Osteoblast (primary cell): ENCODE measurements at regions not wholly inside any gene's neighbourhood (a gene's known extent, or its start where the extent isn't known, plus 50 kb on each side); places are given as distances from the start of the nearest gene placed in this dataset.

Experiments
- DNase-seq: peaks from one replicate; pipeline ENCODE4 v3.0.0; 2011; ENCODE audit warnings: low spot score, mixed read lengths; ENCODE audit not compliant: insufficient read length; ENCODE audit errors: missing footprints
- H2AFZ ChIP-seq: 2 replicates; pipeline ENCODE4 v1.6.0; 2011; ENCODE audit warnings: mild to moderate bottlenecking, low read length
- H3K27ac ChIP-seq: 2 replicates; pipeline ENCODE4 v1.5.1; 2011; ENCODE audit warnings: mild to moderate bottlenecking, low read depth, low read length, moderate library complexity
- H3K27me3 ChIP-seq: 2 replicates; pipeline ENCODE4 v1.6.0; 2012; ENCODE audit warnings: mild to moderate bottlenecking, control low read depth, inconsistent platforms, low read length, moderate library complexity; ENCODE audit not compliant: insufficient read depth
- H3K36me3 ChIP-seq: 2 replicates; pipeline ENCODE4 v1.5.1; 2011; ENCODE audit warnings: mild to moderate bottlenecking, low read length, control low read depth, moderate library complexity; ENCODE audit not compliant: insufficient read depth
- H3K4me1 ChIP-seq: 2 replicates; pipeline ENCODE4 v1.5.1; 2011; ENCODE audit warnings: mild to moderate bottlenecking, low read length, control low read depth, moderate library complexity; ENCODE audit not compliant: insufficient read depth
- H3K4me2 ChIP-seq: 2 replicates; pipeline ENCODE4 v1.6.0; 2011; ENCODE audit warnings: mild to moderate bottlenecking, low read length; ENCODE audit not compliant: insufficient read depth
- H3K4me3 ChIP-seq: fragments of 200-600 bp; sonication (generic); 3 replicates; pipeline ENCODE4 v1.5.1; 2012; ENCODE audit warnings: mild to moderate bottlenecking, low read length, inconsistent platforms; ENCODE audit not compliant: insufficient read depth
- H3K79me2 ChIP-seq: 2 replicates; pipeline ENCODE4 v1.6.0; 2012; ENCODE audit warnings: mild to moderate bottlenecking, low read length, control low read depth, inconsistent platforms; ENCODE audit not compliant: insufficient read depth
- H3K9me3 ChIP-seq: 2 replicates; pipeline ENCODE4 v1.5.1; 2011; ENCODE audit warnings: low read depth, low read length, control low read depth
- H4K20me1 ChIP-seq: 2 replicates; pipeline ENCODE4 v1.6.0; 2012; ENCODE audit warnings: mild to moderate bottlenecking, low read length, control low read depth; ENCODE audit not compliant: insufficient read depth
- CTCF ChIP-seq: IDR thresholded peaks from 2 replicates; pipeline ENCODE4 v1.5.1; 2011; ENCODE audit warnings: mild to moderate bottlenecking, low read depth, low read length, moderate library complexity; ENCODE audit errors: extremely low read depth

- no peaks in the 10 kb centered on the region for H3K36me3 ChIP-seq
- DNase-seq: no peak
- H4K20me1 ChIP-seq: no peaks in the 10 kb centered on the region
These were observed 104.3 kb upstream of the TMCC3 start for GRCh38 chr12:94754653-94755052.

GRCh38 chr12:94753036-94753679, 102.8 kb upstream of the TMCC3 start:
- Histone ChIP-seq H3K27ac (no peak overlapping the region), H3K9me3 (no peaks in the 10 kb centered on the region), H3K36me3 (no peaks in the 10 kb centered on the region), H2AFZ (no peak overlapping the region), H4K20me1 (no peaks in the 10 kb centered on the region), H3K79me2 (no peaks in the 10 kb centered on the region), H3K27me3 (peaks cover 56% of the 10 kb centered on the region), H3K4me2 (no peak overlapping the region), H3K4me3 (no peak overlapping the region), H3K4me1 (no peaks in the 10 kb centered on the region)
- DNase-seq: no peak
- no peak for TF ChIP-seq CTCF

More at GRCh38 chr12:94754653-94755052, 104.3 kb upstream of the TMCC3 start:
- peak; percentile 48 for TF ChIP-seq CTCF
- Histone ChIP-seq H2AFZ (no peak overlapping the region), H3K9me3 (no peaks in the 10 kb centered on the region), H3K79me2 (no peaks in the 10 kb centered on the region), H3K4me3 (no peak overlapping the region), H3K4me1 (no peaks in the 10 kb centered on the region), H3K27ac (no peak overlapping the region), H3K27me3 (peaks cover 47% of the 10 kb centered on the region), H3K4me2 (no peak overlapping the region)

- Histone ChIP-seq H2AFZ (no peak overlapping the region), H3K4me2 (no peak overlapping the region), H3K9me3 (no peaks in the 10 kb centered on the region), H3K36me3 (no peaks in the 10 kb centered on the region), H3K27me3 (peaks cover 58% of the 10 kb centered on the region), H3K4me1 (no peaks in the 10 kb centered on the region), H3K79me2 (no peaks in the 10 kb centered on the region), H3K4me3 (no peak overlapping the region), H3K27ac (no peak overlapping the region), H4K20me1 (no peaks in the 10 kb centered on the region)
- no peak for DNase-seq
- no peak for TF ChIP-seq CTCF
These were observed 100.5 kb upstream of the TMCC3 start for GRCh38 chr12:94750864-94751263.

- no peaks in the 10 kb centered on the region for H3K9me3 ChIP-seq
- no peak for TF ChIP-seq CTCF
- no peak overlapping the region for H3K4me2 ChIP-seq
- peaks cover 68% of the 10 kb centered on the region for H3K27me3 ChIP-seq
- no peak overlapping the region for H3K27ac ChIP-seq
- H3K36me3 ChIP-seq: no peaks in the 10 kb centered on the region
- no peaks in the 10 kb centered on the region for H3K79me2 ChIP-seq
- no peaks in the 10 kb centered on the region for H3K4me1 ChIP-seq
- no peak overlapping the region for H3K4me3 ChIP-seq
- no peak for DNase-seq
- H4K20me1 ChIP-seq: no peaks in the 10 kb centered on the region
- H2AFZ ChIP-seq: no peak overlapping the region
These were observed 99.5 kb upstream of the TMCC3 start for GRCh38 chr12:94749890-94750289.
